GM21576 (cell line): ENCODE measurements at regions not wholly inside any gene's neighbourhood (a gene's known extent, or its start where the extent isn't known, plus 50 kb on each side); places are given as distances from the start of the nearest gene placed in this dataset.
"Not testable (repeated sequence)": the region's sequence is repeated elsewhere in the genome, so short reads cannot be mapped to it uniquely, and the experiment has no call there.

Source experiments
- ATAC-seq: cut with Tn5 transposase; IDR thresholded peaks from one replicate; pipeline ENCODE4 v1.9.1; 2021; ENCODE audit warnings: mild to moderate bottlenecking, moderate library complexity; ENCODE audit not compliant: unreplicated experiment

GRCh38 chr11:86148345-86148747 is 79.5 kb upstream of the PICALM start:
- no peak for ATAC-seq

DNA sequence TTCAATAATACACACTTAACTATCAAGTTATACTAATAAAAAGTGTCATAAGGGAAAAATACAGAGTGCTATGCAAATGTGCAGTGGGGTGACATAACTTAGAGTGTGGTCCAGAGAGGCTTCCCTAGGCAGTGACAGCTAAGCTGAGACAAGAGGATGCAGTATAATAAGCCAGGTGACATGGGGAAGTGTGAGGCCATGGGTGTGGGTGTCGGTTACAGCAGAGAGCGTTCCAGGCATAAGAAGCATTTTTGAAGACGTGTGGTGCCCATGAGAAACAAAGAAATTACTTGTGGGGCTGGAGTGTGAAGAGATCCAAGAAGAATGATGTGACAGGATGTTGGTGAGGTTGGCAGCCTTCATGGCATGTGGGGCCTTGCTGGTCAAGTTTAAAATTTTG is 78.1 kb upstream of the PICALM start:
- ATAC-seq, result no peak

DNA sequence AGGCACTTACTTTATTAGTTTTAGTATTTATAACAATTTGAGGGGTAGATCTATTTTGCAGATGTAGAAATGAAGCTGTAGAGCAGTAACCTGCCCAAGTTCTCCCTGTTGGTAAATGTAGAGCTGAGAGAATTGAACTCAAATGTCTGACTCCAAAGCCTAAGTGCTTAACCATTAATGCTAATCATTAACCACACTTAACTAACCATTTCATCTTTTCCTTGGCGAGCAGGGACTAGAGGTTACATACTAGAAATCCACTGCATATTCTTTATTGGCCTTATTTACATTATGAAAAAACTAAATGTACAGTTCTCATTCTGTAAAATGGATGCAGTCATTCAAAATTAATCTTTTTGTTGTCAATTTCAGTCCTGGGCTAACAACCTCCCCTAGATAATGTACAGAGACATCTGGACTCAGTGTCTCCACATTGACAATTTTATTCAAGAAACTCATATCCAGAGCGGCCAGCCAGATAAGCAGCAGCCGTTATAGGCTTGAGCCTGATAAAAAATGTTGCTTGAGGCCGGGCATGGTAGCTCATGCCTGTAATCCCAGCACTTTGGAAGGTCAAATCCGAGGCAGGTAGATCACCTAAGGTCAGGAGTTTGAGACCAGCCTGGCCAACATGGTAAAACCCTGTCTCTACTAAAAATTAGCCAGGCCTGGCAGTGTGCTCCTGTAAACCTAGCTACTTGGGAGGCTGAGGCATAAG is 76.7 kb upstream of the PICALM start:
- no peak for ATAC-seq

- ATAC-seq, result no peak
Measured at GRCh38 chr11:86144846-86145245, 76.0 kb upstream of the PICALM start.

GRCh38 chr11:86144087-86144486 is 75.2 kb upstream of the PICALM start:
- not testable (repeated sequence) for ATAC-seq

GRCh38 chr11:86143087-86144030 is 74.5 kb upstream of the PICALM start:
- peak; percentile 37 for ATAC-seq

GRCh38 chr11:86142170-86142569 is 73.3 kb upstream of the PICALM start:
- no peak for ATAC-seq

DNA sequence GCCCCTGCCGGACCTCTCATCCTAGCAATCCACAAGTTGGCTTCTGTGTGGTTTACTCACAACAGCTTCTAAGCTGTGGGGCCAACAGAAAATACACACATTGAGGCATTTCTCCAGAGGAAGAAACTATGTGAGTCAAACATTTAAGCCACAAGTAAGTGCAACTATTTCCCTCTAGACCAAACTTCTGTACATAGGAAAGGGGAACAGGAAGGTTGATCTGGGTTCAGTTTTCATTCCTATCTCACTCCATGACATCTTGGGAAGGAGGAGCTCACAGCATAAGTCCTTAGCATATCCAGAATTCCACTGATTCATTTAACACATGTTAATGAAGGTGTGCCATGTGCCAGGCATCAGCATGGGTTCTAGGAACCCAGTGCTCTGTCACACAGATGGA is 72.8 kb upstream of the PICALM start:
- ATAC-seq, result no peak

DNA sequence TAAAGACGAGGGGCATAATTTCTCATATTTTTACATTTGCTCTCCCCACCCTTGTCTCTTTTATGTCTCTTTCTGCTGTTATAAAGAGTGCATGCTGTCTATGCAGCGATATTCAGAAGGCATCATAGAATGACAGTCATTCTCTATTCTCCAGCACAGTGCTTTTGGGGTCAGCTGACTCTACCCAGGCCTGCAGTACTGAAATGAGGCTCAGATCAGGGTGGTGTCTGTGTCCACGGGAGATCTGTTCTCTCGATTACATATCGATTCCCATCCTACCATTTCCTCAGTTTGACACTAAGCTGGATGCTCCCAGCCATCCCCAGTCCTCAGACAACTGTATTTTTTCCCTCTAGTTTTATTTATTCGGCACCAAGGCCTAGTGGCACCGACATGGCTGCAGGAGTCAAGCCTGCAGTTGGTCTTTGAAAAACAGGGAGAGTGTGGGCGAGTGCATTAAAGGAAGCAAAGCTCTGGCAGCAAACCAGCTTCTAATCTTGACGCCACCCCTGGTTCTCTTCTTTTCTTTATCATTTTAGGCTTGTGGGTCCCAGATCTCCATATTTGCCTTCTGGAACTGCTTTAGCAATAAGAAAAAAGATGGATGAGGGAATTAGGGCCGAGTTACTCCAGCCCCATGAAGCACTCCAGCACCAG is 71.6 kb upstream of the PICALM start:
- no peak for ATAC-seq

GRCh38 chr11:86138958-86139357 is 70.1 kb upstream of the PICALM start:
- ATAC-seq, result peak; percentile 87

- no peak for ATAC-seq
Measured at GRCh38 chr11:86136538-86136937, 67.7 kb upstream of the PICALM start.

- ATAC-seq, result no peak
Measured at GRCh38 chr11:86135319-86135714, 66.4 kb upstream of the PICALM start.

DNA sequence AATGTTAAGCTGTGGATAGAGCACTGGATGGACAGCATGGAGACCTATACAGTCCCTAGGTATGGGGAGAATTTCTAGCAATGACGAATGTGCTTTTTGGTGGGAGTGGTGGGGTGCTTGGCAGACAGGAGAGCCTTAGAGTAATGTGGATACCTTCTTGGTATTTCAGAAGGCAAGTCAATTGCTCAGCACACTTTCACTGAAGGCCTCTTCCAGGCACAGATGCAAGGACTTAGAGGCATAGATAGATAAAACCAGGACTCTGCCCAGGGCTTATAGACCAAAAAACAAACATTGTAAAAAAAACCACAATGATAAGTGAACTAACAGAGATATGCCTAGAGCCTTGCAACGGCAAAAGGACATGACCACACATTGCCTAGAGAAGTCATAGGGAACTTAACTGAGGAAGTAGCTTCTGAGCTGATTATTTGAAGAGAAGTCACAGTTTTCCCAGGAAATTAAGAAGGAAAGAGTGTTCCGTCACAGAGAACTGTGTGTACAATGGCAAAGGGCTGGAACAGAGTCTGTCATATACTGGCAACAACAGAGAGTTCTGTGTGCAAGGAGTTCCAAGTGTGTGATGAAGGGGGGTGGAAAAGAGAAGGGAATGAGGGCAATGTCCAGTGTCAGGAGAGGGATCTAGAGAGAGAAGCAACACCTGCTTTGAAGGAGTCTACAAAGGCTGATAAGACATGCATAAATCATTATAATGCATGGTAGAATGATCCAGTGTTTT is 65.9 kb upstream of the PICALM start:
- no peak for ATAC-seq

- no peak for ATAC-seq
Measured at GRCh38 chr11:86132667-86133249, 63.9 kb upstream of the PICALM start.

- ATAC-seq, result no peak
Measured at GRCh38 chr11:86129740-86130540, 61.1 kb upstream of the PICALM start.

DNA sequence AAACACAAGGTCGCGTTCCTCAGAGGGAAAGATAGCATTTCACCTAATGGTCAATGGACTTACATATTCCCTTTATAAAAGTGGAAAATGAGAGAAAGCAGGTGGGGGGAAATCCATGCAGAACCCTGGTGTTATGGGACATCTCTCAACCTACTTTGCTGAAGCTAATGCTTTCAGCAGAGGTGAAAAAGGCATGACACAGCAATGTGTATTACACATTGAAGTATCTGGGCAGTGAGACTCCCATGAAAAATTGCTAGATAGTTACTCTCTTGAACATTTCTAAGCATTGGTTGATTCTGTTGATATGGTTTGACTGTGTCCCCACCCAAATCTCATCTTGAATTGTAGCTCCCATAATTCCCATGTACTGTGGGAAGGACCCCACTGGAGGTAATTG is 60.0 kb upstream of the PICALM start:
- ATAC-seq, result no peak

GRCh38 chr11:86126862-86127261 is 58.0 kb upstream of the PICALM start:
- ATAC-seq, result no peak

- ATAC-seq, result peak; percentile 40
Measured at GRCh38 chr11:86124251-86125233, 55.7 kb upstream of the PICALM start.

DNA sequence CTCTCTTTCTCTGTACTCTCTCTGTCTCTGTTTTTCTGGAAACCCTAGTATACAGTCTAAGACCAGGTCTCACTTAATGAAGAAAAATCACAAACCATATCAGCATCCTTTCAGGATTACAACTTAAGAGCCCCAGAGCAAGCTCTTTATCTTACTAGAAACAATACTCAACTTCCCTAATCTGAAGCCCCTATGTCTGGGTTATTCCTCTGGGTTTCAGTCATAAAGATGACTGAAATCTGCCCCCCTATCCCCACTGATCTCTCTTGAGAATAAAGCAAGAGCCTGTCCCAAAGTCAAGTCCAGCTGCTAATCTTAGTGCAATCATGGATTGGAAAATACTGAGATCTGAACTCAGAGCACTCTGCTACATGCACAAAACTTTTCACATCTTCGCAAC is 53.9 kb upstream of the PICALM start:
- no peak for ATAC-seq
